HG03354 (cell line): ENCODE measurements at regions not wholly inside any gene's neighbourhood (a gene's known extent, or its start where the extent isn't known, plus 50 kb on each side); places are given as distances from the start of the nearest gene placed in this dataset.

ENCODE experiments used
- ATAC-seq: cut with Tn5 transposase; IDR thresholded peaks from one replicate; pipeline ENCODE4 v1.9.1; 2021; ENCODE audit warnings: mild to moderate bottlenecking; ENCODE audit not compliant: unreplicated experiment, poor library complexity, severe bottlenecking

DNA sequence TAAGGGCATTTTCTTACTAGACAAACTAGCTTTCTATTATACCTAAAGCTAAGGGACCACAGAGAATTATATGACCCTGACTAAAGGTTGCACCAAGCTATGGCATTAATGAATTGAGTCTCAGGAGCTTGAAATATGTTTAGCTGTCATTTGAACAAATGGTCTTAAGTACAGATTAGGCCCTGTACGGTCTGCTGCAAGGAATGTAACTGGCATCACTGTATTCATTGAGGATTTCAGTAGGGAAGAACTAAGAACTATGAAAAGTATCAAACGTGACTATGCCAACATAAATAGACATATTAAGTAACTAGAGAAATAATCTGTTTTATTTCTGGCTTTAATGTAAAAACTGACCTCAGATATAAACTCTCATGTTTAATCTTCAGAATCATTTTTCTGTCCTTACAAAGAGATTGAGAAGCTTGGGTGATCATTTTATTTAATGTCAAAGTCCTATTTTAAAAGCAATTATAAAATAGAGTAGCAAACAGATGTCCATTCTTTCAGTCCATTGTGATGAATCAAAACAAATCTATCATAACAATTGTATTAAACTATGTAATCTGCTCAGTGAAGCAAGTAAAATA is 845.9 kb downstream of the MAT2B start:
- ATAC-seq: no peak

DNA sequence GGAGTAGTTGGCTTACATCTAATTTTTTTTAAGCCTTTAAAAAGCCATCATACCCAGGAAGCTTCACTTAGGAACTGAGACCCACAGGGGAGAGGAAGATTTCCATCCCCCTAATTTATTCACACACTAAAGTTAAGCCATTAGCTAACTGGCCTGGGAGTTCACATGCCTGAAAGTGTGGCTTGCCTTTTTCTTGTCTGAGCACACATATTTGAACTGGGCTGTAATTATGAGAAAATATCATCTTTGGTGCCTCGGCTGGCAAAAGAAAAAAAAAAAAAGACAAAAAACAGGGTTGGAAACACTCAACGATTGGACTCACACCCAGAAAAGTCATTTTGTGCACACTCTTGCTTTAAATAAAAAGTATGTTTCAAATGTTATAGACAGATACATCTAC is 847.3 kb downstream of the MAT2B start:
- ATAC-seq: no peak

DNA sequence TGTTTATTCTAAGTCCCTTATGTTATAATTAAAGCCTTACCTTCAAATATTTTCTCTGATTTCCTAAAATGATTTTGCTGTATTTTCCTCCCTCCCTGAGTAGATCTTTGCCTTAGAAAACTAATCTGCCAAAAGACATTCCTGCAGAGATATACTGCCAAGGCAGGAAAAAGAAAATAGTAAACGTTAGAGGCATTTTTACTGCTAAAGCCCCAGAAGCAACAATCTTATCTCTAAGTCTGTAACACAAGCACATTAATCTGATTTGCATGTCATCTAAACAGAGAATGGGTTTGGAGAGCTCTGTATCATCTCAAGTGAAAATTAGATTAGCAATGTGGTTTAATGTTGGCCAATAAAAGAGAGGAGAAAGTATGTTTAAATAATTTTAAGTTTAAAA is 847.7 kb downstream of the MAT2B start:
- ATAC-seq: no peak

DNA sequence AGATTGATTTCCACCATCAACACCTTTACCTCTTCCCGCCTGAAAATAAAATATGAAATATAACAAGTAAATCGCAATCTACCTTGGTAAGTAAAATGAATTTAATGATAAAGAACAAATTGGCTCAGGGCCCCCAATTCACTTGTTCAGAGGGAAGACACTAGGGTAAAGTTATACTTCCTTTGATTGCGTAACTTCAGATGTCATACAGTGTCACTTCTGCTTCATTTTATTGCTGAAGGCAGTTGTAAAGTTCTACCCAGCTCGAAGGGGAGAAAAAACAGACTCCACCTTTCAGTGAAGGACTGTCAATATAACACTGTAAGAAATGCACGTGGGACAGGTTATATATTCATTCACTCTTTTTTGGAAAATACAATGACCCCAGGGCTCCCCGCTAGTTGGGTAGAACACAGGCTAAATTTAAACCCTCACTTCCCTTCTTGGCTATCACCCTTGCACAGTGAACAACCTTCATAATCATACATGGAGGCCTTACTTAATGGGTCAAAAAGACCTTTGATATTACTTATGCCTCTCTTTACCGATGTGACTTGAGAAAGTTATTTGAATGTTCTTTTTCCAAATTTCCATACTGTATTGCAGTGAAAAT is 848.8 kb downstream of the MAT2B start:
- no peak for ATAC-seq

DNA sequence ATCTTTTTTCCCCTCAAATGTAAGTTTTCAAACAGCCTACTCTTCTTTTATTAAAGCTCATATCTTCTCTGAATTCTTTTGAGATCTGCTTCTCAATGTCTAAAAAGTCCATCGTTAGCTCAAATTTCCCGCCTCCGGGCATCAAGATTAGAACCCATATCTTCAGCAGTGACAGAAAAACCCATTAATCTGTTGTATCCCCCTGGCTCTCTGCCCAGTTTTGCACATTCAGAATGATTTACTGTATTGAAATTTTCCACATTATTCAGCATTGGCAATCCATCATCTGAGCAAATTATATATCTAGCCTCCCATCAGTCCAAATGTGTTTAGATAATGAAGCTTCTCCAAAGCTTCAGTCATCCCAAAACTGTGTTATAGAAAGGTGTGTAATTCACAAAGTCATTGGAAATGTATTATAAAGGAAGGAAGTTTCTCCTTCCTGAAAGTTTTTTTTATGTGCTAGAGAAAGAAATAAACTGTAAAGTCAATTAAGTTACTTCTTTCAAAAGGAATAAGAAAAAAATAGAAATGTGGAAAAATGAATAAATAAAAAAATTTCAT is 849.9 kb downstream of the MAT2B start:
- no peak for ATAC-seq

DNA sequence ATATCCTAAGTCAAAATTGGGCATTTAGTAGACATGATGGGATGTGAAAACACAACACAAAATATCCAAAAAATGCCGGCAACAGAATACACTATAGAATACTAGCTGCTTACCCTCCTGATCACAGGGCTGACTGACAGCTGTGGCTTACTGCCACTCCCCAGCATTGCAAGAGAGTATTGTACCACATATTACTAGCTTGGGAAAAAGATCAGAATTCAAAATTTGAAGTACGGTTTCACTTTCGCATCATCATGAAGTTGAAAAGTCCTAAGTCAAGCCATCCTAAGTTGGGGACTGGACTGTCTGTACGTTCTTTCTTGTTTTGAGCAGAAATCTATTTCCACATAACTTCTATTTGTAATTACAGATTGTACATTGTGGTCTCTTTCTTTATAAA is 851.4 kb downstream of the MAT2B start:
- no peak for ATAC-seq

DNA sequence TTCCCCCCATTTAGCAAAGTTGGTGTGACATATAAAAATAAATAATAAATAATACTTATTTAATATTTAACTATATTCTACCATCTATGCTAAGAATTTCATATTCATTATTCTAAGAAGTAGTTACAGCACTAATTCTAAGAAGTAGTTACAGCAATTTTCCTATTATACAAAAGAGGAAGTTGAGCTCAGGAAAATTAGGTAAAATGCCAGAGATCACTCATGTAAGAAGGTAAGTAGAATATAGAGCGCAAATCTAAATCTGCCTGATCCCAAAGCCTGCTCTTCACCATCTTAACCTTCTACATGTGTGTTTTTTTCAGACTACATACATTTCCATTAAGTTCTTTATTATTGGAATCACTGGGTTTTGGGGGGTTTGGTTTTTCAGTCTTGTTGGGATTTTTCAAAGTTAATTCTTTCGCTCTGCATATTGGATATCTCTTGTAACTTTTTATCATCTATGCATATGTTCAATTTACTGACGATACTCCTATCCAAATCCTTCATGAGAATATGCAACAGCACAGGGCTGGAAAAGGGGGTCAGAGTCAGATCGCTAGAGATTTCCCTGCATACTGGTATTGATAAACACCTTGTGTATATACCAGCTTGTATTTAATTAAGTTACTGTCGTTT is 852.1 kb downstream of the MAT2B start:
- ATAC-seq: no peak

DNA sequence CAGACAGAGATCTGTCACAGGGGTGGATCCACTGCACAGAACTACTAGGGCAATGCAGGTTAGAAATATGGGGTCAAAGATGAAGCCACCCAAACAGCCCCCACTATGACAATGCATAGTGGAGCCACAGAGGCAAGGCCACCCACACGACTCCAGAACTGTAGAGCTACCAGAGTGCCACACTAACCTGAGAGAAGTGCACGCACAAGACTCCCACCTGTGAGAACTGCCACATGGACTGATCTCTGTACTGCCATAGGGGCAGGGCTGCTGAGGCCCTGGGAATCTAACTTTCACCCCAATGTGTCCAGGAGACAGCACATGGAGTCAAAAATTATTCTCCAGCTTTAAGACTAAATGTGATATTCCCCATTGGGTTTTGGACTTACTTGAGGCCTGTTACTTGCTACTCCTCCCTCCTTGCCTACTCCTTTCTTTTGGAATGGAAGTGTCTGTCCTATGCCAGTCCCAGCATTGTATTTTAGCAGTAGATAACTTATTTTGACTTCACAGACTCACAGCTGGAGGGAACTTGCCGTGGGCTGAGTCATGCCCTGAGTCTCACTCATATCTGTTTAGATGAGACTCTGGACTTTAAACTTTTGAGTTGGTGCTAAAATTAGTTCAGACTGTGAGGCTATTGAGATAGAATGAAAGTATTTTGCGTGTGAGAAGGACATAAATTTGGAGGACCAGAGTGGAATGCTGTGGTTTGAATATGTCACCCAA is 853.3 kb downstream of the MAT2B start:
- peak; percentile 58 for ATAC-seq

DNA sequence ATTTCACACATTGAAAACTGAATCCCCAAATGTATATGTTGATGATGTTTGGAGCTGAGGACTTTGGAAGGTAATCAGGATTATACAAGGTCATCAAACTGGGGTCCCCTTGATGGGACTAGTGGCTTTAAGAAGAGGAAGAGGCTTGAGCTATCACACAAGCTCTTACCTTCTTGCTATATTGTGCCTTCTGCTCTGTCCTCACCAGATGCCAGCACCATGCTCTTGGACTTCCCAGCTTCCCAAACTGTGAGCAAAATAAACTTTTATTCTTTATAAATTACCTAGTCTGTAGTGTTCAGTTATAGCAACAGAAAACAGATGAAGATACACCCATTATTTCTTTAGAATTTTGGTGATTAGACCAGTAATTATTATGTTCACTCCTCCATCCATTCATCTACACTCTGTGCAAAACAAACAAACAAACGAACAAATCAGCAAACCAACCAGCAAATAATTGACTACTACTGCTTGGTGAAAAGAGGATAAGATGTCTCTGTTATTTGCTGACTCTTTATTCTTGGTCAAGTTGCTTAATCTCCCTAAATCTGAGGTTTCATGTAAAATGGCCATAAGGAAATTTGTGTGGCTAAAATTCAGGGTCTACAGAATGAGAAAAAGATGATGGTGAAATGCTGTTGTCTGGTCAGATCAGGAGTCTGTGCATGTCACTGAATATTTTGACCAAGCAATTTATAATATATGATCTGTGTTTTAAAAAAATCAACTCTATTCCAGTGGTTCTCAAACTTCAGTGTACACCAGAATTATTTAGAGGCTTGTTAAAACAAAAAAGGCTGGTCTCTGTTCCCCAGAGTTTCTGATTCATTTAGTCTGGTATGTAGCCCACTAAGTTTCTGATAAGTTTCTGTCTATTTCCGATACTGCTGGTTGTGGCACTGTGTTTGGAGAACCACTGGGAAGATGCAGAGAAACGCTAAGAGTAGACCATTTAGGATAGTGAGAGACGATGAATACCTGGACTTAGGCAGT is 854.1 kb downstream of the MAT2B start:
- ATAC-seq: no peak

DNA sequence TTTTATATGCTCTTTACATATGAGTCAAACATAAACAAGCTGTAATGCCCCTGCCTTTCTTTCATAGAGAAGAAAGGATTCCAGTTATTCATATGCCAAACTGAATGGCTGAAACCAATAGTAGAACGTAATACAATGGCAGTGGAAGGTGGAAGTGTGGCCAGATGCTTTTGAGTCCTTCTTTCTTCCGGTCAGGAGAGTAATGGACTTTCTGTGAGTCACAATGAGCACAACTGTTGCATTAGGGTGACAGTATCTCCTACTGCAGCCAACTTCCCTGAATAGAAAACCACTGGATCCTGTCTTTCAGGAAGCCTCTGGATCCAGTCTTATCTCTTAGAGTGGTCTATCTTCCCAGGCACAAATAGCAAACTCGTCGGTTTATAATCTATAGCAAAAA is 855.2 kb downstream of the MAT2B start:
- no peak for ATAC-seq

DNA sequence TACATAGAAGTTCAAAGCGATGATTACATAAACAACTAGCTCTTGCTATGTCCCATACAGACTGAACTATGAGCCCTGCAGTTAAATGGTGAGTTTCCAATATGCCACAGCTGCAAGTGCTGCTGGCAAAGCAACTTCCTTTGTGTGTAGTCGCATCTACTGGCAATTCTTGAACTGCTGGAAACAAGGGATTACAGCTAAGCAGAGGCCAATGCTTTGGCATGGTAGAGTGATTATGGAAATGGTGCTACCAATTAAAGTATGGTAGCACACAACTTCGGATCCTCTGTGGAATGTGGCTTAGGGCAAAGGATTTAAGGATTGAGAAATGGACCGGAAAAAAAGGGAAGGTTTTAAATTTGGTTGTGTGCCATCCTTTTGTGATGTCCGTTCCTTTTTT is 856.6 kb downstream of the MAT2B start:
- no peak for ATAC-seq

DNA sequence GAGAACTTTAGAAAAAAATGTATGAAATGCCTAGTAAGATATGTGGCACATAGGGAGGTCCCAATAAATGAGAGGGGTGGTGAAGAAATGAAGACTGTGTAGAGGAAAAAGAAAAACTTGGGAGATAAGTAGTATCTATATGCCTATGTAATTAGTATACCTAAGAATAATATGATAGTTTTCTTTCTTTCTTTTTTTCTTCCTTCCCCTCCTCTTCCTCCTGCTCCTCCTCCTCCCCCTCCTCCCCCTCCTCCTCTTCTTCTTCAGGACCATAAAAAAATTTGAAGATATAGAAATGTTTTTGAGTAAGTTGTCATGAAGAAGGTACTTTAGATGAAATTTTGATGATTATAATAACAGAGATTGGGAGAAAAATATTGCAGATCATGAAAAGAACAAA is 857.4 kb downstream of the MAT2B start:
- no peak for ATAC-seq

DNA sequence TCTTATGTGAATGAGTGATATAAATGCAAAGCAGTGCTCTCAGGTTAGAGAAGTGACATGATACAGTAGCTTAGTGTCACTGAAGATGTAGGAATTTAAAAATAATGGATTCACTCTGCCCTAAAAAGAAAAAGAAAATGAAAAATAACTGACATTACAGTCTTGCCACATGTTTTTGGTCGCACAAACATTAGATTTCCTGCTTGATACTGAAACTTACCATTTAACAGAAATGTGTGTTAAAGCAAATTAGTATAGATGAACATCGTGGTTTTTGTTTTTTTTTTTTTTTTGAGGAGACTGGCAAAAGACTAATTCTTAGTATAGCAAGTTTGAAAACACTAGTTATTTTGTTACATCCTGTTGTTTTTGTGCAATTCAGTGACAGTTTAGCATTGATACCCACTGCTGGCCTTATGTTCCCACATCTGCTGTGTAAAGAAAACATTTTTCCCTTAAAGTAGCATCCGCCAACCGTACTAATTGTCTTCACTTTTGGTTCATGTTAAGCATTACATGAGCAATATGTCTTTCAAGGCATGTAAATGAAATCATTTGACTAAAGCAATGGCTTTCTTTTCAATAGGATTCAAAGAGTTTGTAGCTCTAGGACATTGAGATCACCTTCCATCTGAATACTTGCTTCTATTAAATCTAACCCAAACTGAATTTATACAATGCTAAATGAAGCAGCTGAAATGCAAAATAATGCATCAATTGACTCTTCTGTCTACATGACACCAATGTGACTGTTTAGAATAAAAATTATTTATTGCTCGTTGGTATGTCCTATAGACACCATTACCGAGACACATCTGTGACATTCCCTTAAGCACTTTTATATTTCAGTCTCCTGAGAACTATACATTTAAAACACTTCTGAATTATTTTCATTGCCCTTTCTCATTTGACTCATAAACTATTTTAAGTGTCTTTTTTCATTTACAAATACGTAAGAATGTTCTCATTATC is 859.1 kb downstream of the MAT2B start:
- no peak for ATAC-seq

DNA sequence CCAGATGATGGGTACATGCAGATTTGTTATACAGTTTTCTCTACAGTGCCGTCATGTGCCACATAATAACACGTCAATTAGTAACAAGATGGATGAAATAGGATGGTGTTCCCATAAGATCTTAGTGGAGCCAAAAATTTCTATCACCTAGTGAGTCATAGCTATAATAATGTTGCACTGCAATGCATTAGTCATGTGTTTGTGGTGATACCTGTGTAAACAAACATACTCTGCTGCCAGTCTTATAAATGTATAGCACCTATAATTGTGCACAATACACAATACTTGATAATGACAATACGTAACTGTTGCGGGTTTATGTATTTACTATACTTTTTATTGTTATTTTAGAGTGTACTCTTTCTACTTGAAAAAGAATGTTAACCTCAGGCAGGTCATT is 865.4 kb downstream of the MAT2B start:
- ATAC-seq: no peak

DNA sequence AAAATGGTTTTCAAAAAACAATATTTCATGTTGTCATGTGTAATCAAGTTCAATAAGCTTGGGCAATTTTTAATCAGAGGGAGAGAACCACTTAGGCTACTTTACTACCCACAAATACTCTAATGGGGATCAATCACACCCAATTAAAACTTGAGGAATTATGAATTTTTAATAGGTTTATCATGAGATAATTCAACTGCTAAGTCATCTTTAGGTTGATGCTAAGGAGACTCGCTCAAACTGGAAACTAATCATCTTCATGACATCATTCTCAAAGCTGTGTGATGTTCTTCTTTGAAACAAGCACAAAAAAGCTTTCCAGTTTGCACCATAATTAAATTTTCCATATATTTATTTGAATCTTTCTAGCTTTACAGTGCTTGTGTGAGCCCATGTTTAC is 867.5 kb downstream of the MAT2B start:
- no peak for ATAC-seq

DNA sequence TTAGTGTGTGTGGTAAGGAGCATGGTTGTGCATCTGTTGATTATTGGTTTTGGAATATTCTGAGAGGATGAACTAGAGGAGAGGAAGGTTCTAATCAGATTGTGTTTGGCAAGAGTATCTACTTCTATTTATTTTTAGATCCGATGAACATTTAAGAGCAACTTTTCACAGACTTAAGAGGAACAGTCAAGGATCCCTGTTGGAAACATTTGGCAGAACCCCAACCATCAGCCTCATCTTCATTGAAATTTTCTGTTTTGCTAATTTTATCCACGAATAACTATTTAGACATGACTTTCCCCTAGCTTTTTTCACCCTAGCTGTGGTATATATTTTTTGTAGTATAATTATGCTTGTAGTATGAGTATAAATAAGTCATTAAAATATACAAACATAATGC is 868.5 kb downstream of the MAT2B start:
- no peak for ATAC-seq

DNA sequence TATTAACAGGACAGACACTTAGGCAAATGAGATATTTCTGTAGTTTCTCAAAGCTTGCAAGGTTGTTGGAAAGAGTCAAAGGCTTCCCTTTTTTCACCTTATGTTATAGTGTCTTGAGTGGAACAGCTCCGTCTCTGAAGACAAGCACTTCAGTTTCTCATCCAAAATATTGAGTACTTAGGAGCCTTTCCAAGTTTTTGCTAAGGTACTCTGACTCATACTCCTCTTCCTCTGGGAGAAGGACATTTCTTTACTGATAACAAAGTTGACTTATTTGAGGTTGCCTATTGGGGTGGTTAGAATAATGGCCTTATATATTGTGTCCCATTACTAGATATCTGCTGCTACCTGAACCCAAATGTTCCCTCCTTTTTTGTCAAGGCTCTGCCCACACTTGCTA is 869.6 kb downstream of the MAT2B start:
- no peak for ATAC-seq

DNA sequence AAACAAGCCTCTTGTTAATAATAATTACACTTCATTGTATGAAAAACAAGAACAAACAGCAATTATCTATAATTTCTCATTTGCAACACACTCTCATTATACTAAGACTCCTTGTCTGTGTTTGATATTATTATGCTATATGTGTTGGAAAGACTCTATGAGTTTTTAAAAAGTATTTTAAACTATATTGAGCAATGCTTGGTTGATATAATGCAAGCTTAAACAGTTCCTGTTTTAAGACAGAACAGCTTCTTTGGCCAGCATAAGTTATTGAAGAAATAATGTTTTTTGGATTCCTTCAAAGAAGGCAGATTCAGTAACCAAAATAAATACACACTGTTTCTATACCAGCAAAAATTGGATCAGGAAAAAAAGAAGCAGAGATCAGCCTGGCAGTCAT is 871.4 kb downstream of the MAT2B start:
- ATAC-seq: no peak
